ENCODE measurements at regions not wholly inside any gene's neighbourhood (a gene's known extent, or its start where the extent isn't known, plus 50 kb on each side); places are given as distances from the start of the nearest gene placed in this dataset.
"Not testable (repeated sequence)": the region's sequence is repeated elsewhere in the genome, so short reads cannot be mapped to it uniquely, and the experiment has no call there.

DNA sequence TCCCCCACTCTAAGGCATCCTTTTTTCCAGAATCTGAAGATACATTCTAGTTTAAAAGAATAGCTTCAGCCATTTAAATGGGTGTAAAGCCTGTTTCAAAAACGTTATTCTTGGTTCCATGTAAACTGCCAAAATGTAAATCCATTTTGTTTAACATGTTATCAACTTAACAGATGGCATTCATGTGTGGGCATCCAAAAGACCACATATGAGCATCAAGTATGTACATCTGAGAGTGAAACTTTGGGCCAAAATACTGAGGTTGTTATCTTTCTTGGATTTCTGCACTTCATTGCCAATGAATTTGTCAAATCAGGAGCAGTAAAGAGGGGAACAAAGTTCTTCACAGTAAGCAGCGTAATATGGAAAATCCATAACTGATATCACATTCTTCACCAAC lies 395.4 kb downstream of the ZNF804A start:
- DNase-seq: no peak

DNA sequence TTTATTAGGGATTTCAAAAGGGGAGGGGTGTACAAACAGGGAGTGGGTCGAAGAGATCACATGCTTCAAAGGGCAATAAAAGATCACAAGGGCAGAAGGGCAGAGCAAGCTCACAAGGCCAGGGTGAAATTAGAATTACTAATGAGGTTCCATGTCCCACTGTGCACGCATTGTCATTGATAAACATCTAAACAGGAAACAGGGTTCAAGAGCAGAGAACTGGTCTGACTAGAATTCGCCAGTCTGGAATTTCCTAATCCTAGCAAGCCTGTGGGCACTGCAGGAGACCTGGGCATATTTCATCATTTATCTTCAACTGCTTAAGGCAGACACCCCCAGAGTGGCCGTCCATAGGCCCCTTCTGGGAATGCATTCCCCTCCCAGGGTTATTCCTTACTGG lies 408.2 kb downstream of the ZNF804A start:
- no peak for DNase-seq

DNA sequence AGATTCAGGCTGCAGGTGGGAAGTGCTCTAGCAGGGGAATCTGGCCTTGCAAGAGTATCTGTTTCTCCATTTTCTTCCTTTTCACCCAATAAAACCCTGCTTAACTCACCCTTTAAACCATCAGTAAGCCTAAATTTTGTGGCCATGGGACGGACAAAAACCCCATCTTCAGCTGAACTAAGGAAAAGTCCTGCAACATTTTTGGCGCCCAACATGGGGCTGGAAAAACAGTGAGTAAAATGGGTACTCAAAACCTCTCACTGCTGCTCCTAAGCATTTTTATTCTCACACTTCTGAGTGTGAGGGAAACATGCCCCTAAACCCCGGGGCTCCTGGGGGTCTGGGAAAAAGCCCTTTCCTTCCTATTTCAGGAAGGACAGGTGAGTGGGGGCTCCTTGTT lies 414.3 kb downstream of the ZNF804A start:
- no peak for DNase-seq

DNA sequence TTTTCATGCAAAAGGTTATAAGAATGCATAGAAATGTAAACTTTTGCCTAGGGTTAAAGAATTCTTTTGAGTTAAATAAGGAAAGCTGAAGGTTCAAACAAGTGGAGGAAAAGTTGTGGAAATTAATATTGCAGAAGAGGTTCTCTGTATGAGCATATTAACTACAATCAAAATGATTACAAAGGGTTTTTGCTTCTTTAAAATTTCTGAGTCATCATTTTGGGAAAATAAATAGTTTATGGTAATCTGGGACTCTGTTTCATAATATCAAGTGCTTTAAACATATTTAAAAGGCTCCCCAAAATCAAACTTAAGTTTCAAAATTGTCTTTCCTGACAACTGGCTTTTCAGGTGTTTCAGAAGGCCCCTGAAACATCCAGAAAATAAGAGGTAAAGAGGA lies 415.7 kb downstream of the ZNF804A start:
- DNase-seq: no peak

DNA sequence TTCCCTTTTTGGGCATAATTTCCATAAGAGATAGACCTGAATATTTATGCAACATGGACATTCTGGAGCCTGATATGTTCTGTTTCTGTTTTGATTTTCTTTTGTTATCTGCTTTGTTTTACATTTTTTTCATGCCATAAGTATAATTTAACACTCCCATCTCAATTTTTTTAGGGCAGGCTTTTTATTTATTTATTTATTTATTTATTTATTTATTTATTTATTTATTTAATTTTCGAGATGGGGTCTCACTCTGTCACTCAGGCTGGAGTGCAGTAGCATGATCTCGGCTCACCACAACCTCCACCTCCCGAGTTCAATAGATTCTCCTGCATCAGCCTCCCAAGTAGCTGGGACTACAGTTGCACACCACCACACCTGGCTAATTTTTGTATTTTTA lies 427.6 kb downstream of the ZNF804A start:
- not testable (repeated sequence) for DNase-seq

DNA sequence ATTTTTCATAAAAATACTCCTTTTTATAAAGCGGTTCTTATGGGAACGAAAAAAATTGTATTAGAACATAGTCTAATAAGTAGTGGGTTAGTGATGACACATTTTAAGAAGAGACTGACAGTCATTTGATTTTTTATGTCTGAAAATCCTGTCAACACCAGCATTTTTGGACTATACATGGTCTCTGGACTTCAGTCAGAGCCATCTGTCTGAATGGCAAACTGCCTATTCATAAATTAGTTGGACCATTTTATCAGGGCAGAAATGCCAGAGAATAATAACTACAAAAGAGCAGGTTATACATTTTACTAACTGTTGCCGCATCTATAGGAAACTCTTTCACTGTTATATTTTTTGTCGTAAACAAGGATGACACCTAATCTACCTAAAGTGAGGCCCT lies 437.6 kb downstream of the ZNF804A start:
- DNase-seq: no peak

DNA sequence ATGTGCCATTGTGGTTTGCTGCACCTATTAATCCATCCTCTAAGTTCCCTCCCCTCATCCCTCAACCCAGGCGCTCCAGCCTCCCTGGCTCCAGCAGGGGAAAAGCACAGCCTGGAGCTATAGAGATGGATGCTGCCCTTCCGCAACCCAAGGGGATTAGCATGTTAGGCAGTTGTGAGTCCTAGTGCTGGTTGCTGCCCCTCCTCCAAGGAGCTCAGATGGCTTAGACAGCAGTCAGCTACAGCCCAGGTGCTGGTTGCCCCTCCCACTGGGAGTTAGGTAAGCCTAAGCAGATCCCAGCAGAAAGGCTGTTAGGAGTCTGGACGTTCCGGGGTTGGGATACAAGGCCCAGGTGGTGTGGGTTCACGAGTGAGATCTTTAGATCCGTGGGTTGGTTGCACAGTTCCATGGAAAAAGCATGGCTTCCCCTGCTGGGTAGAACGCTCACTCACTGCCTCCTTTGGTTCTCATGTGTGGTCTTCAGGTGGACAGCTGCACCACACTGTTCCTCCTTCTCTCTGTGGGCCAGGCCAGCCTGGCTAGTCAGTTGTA lies 446.1 kb downstream of the ZNF804A start:
- DNase-seq: no peak

DNA sequence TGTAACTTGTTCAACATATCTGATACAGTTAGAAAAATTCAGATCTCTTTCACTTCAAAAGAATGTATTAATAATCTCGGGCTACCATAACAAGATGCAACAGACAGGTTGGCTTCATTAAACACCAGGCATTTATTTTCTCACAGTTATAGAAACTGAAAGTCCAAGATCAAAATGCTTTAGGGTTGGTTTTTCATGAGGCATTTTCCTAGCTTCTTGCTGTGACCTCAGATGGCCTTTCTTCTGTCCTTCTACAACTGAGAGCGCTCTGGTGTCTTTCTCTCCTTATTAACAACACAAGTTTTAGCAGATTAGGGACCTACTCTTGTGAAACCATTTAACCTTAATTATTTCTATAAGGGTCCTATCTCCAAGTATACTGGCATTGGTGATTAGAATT lies 452.5 kb downstream of the ZNF804A start:
- no peak for DNase-seq

DNA sequence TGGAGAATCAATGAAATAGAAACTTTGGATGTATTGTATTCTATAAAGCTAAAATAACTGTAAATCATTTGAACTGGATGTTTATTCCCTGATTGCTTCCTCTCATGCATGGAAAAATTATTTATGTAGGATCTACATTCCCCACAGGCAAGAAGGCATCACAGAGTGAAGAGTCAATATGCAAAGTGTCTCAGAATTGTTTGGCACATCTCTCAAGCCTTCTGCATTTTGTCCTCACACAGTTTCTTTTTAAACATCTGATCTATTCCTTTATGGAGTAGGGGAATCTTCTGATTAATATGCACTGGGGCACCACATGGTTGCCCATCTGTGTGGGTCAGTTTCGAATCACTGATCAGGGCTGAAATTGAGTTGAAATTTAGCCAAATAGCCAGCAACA lies 465.4 kb downstream of the ZNF804A start:
- no peak for DNase-seq

DNA sequence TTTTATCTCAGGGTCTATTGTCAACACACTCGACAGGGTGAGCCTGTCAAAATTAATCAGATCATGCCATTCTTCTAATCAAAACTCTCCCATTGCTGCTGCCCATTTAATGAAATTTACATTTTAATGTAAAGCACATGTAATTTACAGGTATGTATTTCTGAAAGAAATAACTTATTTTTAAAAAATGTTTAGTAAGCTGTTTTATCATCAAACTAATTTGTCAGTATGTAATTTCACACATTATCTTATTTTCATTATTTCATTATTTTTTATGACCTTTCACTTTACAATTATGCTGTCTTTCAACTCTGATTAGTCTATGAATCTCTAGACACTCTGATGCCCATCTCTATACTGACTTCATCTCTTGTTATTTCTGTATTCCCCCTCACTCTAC lies 467.8 kb downstream of the ZNF804A start:
- no peak for DNase-seq

DNA sequence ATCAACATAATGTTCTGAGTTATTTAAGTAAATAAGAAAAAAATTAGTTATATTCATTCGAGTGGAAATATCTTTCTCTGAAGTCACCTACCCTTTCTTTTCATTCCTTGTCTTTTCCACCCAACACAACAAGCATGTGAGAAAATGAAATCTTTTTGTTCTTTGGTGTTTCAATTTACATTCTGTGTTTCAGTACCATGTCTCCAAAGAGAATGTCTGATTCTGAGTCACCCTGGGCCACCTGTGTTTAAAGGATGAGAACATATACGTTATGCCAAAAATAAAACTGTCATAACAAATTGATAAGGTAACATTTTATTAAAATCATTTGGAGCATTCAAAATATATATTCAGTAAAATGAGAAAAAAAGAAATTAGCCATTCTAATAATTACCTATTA lies 470.8 kb downstream of the ZNF804A start:
- no peak for DNase-seq

DNA sequence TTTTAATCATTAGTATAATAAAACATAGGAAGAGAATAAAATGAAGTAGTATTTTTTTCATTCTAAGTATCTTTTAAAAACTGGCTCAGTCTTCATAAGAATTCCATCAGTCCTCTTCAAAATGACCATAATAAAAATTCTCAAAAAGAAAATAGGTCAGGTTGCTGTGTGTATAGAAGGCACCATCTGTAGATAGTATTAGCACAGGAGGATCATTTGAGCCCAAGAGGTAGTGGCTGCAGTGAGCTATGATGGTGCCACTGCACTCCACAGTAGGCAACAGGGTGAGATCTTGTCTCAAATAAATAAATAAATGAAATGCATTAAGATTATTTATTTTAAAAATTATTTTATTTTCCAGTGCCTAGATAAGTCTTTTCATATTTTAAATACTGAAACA lies 475.8 kb downstream of the ZNF804A start:
- no peak for DNase-seq

DNA sequence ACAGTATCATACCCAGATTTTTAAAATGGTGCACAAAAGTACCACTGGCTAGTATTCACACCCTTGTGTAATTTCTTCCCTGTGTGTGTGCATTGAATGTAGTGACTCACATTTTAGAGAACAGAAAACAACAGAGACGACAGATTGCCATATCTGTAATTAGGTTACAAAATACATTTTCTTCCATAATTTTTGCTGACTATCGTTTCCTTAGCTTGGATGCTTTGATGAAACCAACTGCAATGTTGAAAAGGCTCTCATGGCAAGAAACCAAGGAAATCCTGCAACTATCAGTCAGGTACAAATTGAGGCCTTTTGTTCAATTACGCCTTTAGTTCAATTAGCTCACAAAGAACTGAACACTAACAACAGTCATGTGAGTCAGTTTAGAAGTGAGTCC lies 484.4 kb downstream of the ZNF804A start:
- no peak for DNase-seq

DNA sequence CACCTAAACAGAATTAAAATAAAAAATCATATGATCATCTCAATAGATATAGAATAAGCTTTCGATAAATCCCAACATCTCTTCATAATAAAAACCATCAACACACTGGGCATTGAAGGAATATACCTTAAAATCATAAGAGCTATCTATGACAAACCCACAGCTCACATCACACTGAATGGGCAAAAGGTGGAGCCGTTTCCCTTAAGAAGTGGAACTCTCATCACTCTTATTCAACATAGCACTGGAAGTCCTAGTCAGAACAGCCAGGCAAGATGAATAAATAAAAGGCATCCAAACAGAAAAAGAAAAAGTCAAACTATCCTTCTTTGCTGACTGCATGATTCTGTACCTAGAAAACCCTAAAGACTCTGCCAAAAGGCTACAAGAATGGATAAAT lies 510.3 kb downstream of the ZNF804A start:
- DNase-seq: no peak

DNA sequence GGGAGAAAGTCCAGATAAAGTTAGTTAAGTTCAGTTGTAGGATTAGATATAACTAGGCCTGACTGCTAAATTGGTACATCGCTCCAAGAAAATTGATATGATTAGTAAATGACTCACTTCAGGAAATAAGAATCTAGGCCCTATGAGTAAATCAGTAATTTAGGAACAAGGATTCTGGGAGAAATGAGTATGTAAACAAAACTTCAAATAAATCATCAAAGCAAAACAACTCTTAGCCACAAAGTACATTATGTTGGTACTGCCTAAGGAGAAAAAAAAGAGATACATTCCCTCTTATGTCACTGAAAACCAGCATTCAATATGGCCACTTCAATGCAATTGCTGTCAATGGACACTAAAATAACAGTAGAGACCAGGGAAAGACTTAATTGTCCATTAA lies 529.1 kb downstream of the ZNF804A start:
- DNase-seq: no peak

DNA sequence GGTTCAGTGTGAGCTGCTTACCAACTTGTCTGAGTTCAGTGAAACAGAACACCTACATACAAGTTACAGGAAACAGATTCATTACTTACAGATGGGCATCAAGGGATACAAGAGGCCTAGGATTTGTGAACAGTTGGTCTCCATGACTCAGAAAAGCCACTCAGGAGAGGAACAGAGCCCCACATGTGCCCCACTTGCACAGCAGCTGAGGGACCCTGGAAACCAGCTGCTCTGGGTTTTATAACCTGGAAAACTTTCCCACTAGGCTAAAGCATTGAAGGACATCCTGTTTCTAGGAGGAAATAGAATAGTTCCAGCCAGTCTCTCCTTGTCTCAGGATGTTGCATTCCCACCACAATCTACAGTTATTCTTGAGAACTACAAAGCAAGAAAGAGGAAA lies 530.0 kb downstream of the ZNF804A start:
- no peak for DNase-seq

DNA sequence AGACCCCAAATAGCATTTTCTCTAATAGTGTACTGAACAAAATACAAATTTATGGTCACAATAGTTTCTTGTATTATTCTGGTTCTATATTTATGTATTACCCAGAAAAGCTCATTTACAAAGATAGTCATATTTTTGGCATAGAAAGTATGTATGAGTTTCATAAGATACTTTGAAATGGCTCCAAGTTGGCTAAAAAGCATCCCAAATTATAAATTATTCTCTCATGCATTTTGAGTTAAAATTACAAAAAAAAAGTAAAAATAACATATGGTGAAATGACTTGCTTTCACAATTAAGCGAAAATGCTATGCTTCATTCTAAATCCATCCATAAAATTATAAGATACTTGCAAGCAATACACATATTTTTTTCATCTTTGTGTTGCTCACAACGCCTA lies 530.7 kb downstream of the ZNF804A start:
- DNase-seq: no peak

DNA sequence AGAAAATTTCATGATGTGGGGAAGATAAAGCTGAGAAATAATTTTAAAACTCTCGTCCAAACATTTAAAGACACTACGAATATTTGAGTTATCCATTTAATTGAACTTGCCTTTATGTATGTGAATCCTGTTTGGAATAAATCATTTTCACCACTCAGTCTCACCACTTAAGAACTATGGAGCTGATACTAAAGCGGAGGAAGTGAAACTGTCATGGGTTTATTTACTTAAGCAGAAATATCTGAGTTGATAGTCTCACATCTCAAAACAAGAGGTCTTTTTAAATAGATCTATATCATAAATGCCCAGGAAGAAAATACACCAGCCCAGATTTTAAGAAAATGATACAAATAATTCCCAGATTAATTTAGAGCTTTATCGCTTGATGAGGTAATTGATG lies 532.4 kb downstream of the ZNF804A start:
- no peak for DNase-seq

DNA sequence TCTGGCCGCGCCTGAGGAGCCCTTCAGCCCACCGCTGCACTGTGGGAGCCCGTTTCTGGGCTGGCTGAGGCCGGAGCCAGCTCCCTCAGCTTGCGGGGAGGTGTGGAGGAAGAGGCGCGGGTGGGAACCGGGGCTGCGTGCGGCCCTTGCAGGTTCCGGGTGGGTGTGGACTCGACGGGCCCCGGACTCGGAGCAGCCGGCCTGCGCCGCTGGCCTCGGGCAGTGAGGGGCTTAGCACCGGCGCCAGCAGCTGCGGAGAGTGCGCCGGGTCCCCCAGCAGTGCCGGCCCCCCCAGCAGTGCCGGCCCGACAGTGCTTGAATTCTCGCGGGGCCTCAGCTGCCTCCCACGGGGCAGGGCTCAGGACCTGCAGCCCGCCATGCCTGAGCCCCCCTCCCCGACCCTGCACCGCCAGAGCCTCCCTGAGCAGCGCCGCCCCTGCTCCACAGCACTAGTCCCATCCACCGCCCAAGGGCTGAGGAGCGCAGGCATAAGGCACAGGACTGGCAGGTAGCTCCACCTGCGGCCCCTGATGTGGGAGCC lies 534.2 kb downstream of the ZNF804A start:
- DNase-seq: no peak

DNA sequence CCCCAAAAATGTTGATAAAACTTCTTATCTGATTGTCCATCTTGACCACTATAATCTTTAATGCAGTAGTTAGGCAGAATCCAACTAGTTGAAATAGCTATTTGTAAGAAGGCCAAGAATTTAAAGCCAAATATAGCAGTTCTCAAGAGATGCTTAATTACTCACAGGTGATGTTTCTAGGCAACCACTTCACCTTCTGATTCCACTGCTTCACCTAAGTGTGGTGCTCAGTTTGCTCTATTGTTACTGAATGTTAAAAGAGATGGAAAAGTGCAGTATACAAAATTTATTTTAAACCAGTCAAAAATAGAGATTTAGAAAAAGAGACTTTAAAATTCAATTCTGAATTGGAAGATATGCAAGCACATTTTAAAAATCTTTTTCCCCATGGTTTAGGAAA lies 539.4 kb downstream of the ZNF804A start:
- no peak for DNase-seq

DNA sequence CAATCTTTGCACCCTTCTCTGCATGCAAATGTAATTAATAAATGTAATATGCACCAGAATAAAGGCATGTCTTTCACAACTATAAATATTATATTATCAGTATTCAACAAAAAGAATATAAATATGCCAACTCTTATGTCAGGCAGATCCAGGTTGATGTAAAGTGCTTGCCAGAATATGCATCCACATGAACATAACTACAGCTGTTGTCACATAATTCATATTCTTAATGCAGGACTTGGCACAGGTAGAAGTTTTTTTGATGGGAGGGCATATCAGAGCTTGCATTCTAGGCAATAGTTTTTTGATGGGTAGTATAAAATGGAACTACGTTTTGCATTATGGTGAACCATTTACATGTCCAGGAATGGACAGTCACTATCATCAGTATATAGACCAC lies 544.3 kb downstream of the ZNF804A start:
- DNase-seq: no peak

DNA sequence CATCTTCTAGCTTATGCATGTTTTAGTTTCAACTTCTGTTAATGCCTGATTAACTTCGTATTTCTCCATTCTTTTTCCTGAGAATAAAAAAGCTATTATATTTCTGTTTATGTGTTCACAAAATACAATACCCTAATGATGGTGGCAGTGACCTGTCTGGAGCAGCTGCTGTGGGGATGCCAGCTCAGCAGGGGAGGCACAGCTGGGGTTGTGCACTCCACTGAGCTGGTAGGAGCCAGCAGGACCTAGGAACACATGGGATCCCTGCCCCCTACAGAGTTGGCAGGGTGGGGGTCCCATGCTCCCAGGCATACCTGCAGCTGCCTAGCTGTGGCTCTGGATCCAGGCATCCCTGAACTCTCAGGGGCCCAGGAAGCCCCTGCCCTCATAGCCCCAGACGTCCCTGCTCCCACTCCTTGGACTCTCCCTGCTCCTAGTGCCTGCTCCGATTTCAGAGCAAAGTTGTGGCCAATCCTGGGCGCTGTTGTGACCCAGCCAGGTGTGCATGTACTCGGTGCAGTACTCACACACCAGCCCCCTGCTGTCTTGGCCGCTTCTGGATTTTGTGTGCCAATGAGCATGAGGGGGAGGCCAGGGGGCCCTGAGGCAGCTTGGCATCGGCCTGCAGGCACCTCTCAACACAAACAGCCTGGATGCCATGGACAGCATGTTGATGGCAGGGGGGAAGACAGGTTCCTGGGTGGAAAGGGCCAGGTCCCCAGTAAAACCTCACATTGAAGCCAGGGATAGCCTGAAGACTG lies 546.0 kb downstream of the ZNF804A start:
- no peak for DNase-seq

DNA sequence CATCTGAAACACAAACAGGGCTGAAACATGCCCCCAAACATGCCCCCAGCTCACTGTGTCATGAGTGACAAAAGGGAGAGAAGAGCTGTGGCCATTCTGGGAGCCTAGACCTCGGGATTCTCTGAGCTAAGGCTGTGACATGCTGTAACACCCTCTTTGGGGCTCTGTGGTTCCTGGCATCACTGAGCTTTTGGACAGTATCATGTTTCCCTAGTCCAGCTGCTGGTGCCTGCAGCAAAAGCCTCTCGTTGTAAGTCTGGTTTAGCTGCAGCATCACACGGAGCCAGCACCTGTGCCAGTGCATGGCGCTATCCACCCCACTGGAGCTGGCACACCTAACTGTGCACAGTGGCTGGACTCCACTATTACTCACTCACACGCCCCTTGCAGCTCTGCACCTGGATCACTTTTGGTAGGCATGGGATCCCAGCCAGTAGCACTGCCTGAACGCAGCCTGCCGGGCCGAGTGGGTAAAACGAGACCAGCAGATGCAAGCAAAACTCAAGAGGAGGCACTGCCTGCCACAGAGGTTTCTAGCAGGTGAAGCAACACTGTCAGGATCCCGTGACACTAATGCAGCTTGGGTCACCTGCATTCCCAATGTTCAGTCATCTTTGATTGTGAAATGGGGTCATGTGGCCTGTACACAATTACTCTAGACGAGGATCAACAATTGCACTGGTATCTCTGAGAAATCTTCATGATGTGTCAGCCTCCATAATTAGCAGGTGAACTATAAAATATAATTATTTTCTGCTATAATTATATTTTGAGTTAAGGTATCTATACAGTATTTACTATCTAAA lies 547.2 kb downstream of the ZNF804A start:
- no peak for DNase-seq

DNA sequence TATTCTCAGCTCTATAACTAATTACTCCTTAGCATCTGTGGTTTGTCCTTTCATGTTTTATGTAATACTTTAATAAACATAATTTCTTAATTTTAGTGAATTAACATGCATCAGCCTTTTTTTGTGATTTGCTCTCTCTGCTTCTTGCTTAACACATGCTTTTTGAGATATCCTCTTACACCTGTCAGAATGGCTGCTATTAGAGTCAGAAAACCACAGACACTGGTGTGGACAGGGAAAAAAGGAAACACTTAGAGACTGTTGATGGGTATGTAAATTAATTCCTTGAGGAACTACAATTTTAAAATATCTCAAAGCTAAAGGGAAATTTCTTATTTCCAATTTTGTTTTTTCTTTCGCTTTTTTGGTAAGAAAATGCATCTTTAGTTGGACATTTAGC lies 549.0 kb downstream of the ZNF804A start:
- DNase-seq: no peak
